Panc1 (cell line): ENCODE measurements at regions not wholly inside any gene's neighbourhood (a gene's known extent, or its start where the extent isn't known, plus 50 kb on each side); places are given as distances from the start of the nearest gene placed in this dataset.

Experiments used
- ATAC-seq: fragments of 200-7000 bp; cut with Tn5 transposase; 2 replicates; pipeline ENCODE4 v1.9.1; 2020; ENCODE audit warnings: mild to moderate bottlenecking, moderate library complexity
- BruUV-seq: library from RNA; stranded (reverse); fragments of 400-500 nt; replicated peaks from 2 replicates; lab custom pipeline; 2021; lab: Mats Ljungman, UMichigan
- CTCF ChIA-PET: fragments of 300-600 bp; sonication (Branson Sonifier 250); formaldehyde crosslinking; loops from one replicate; lab custom pipeline; 2022; ENCODE audit warnings: antibody characterized with exemption; lab: Charles Lee
- POLR2A ChIA-PET: fragments of 300-600 bp; sonication (Branson Sonifier 250); formaldehyde crosslinking; loops from one replicate; lab custom pipeline; 2022; ENCODE audit warnings: antibody characterized with exemption; lab: Charles Lee
- DNase-seq: peaks from one replicate; pipeline ENCODE4 v3.0.0-alpha.2; 2010; ENCODE audit warnings: low read depth, low spot score
- H3K27ac ChIP-seq: 2 replicates; pipeline ENCODE4 v1.5.1; 2011; ENCODE audit warnings: mild to moderate bottlenecking, low read length, inconsistent platforms
- H3K27me3 ChIP-seq: fragments of 200-500 bp; sonication (Bioruptor generic); 2 replicates; pipeline ENCODE4 v1.6.0; 2014; ENCODE audit warnings: low read length, inconsistent platforms; ENCODE audit not compliant: control insufficient read depth, insufficient read depth
- H3K36me3 ChIP-seq: fragments of 200-500 bp; sonication (Bioruptor generic); 2 replicates; pipeline ENCODE4 v1.5.1; 2014; ENCODE audit warnings: inconsistent platforms, mild to moderate bottlenecking, low read length, moderate library complexity; ENCODE audit not compliant: control insufficient read depth, insufficient read depth
- H3K4me1 ChIP-seq: 2 replicates; pipeline ENCODE4 v1.5.1; 2011; ENCODE audit warnings: inconsistent platforms, mild to moderate bottlenecking, low read length, moderate library complexity; ENCODE audit not compliant: control insufficient read depth, insufficient read depth
- H3K4me3 ChIP-seq, 2 experiments: 2 replicates each; pipeline ENCODE4 v1.5.1; 2011 to 2012; ENCODE audit warnings: low read depth in 2 of 2, low read length in 2 of 2, mild to moderate bottlenecking in 2 of 2, inconsistent platforms in 1 of 2, moderate library complexity in 1 of 2
- H3K9me3 ChIP-seq: fragments of 200-500 bp; sonication (Bioruptor generic); 2 replicates; pipeline ENCODE4 v1.5.1; 2014; ENCODE audit warnings: low read depth, mild to moderate bottlenecking, inconsistent platforms, low read length, moderate library complexity; ENCODE audit not compliant: control insufficient read depth, insufficient read depth
- POLR2AphosphoS5 ChIP-seq: IDR thresholded peaks from 2 replicates; pipeline ENCODE4 v1.6.1; 2012; ENCODE audit warnings: mild to moderate bottlenecking, low read depth, low read length, moderate library complexity
- SIN3A ChIP-seq: IDR thresholded peaks from 2 replicates; pipeline ENCODE4 v1.6.1; 2012; ENCODE audit warnings: low read depth, mild to moderate bottlenecking, low read length, moderate library complexity, borderline replicate concordance; ENCODE audit not compliant: insufficient read depth
- TCF7L2 ChIP-seq: IDR thresholded peaks from 2 replicates; pipeline ENCODE4 v1.6.1; 2011; ENCODE audit warnings: mild to moderate bottlenecking, low read depth, low read length, inconsistent platforms
- in situ Hi-C: cut with HindIII; loops from 2 replicates; pipeline ENCODE4 v1.10.0; 2016; ENCODE audit warnings: low sequenced_read_pairs, low pct_unique_long_range_greater_than_20kb
- intact Hi-C: fragments of 100-400 bp; cut with micrococcal nuclease; formaldehyde crosslinking; loops from one replicate; pipeline ENCODE4 v1.10.0; 2022; ENCODE audit not compliant: unreplicated experiment
- TF ChIP-seq, protein P1 (sequence below): fragments of 450-650 bp; IDR thresholded peaks from 2 replicates; pipeline ENCODE4 v1.5.1; 2017; ENCODE audit warnings: mild to moderate bottlenecking
- TF ChIP-seq, protein P2 (sequence below), 2 experiments: IDR thresholded peaks; 2 replicates each; pipeline ENCODE4 v1.6.1; 2011 to 2012; ENCODE audit warnings: low read depth in 2 of 2, control low read depth in 1 of 2, low read length in 1 of 2, mild to moderate bottlenecking in 1 of 2, moderate library complexity in 1 of 2; ENCODE audit not compliant: insufficient read depth in 1 of 2

DNA sequence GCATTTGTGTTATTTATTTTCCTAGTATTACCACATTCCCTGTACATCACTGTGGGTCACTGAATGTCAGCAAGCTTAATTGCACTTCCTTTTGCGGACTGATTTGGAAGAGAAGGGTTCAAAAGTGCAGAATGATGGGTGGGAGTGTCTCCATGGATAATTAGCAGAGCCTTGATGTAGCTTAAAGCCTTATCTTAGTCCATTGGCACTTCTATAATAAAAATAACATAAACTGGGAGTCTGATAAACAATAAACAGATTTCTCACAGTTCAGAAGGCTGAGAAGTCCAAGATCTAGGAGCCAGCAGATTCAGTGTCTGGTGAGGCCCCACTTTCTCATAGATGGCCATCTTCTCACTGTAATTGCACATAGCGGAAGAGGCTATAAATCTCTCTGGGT, 501.1 kb upstream of the POU3F2 start:
- H3K4me1 ChIP-seq: no peaks in the 10 kb centered on the region
- no peak overlapping the region for H3K27ac ChIP-seq
- no peaks in the 10 kb centered on the region for H3K36me3 ChIP-seq
- DNase-seq (no peak), ATAC-seq (no peak)
- in situ Hi-C loops (no loop called here), intact Hi-C loops (no loop called here)
- H3K27me3 ChIP-seq: no peaks in the 10 kb centered on the region
- TF ChIP-seq, protein P1, sequence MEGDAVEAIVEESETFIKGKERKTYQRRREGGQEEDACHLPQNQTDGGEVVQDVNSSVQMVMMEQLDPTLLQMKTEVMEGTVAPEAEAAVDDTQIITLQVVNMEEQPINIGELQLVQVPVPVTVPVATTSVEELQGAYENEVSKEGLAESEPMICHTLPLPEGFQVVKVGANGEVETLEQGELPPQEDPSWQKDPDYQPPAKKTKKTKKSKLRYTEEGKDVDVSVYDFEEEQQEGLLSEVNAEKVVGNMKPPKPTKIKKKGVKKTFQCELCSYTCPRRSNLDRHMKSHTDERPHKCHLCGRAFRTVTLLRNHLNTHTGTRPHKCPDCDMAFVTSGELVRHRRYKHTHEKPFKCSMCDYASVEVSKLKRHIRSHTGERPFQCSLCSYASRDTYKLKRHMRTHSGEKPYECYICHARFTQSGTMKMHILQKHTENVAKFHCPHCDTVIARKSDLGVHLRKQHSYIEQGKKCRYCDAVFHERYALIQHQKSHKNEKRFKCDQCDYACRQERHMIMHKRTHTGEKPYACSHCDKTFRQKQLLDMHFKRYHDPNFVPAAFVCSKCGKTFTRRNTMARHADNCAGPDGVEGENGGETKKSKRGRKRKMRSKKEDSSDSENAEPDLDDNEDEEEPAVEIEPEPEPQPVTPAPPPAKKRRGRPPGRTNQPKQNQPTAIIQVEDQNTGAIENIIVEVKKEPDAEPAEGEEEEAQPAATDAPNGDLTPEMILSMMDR: no peak
- TF ChIP-seq SIN3A (no peak), POLR2AphosphoS5 (no peak), TCF7L2 (no peak)
- TF ChIP-seq, protein P2, sequence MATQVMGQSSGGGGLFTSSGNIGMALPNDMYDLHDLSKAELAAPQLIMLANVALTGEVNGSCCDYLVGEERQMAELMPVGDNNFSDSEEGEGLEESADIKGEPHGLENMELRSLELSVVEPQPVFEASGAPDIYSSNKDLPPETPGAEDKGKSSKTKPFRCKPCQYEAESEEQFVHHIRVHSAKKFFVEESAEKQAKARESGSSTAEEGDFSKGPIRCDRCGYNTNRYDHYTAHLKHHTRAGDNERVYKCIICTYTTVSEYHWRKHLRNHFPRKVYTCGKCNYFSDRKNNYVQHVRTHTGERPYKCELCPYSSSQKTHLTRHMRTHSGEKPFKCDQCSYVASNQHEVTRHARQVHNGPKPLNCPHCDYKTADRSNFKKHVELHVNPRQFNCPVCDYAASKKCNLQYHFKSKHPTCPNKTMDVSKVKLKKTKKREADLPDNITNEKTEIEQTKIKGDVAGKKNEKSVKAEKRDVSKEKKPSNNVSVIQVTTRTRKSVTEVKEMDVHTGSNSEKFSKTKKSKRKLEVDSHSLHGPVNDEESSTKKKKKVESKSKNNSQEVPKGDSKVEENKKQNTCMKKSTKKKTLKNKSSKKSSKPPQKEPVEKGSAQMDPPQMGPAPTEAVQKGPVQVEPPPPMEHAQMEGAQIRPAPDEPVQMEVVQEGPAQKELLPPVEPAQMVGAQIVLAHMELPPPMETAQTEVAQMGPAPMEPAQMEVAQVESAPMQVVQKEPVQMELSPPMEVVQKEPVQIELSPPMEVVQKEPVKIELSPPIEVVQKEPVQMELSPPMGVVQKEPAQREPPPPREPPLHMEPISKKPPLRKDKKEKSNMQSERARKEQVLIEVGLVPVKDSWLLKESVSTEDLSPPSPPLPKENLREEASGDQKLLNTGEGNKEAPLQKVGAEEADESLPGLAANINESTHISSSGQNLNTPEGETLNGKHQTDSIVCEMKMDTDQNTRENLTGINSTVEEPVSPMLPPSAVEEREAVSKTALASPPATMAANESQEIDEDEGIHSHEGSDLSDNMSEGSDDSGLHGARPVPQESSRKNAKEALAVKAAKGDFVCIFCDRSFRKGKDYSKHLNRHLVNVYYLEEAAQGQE (IDR thresholded peaks at IDR 0.05; ENCODE audit: insufficient read depth in 1 of 2, low read depth in 2 of 2, low read length in 1 of 2): no peak
- ChIA-PET CTCF (no interaction called here), POLR2A (no interaction called here)
- no TSS peak for BruUV-seq
- H3K9me3 ChIP-seq: no peaks in the 10 kb centered on the region
- no peak overlapping the region for H3K4me3 ChIP-seq

DNA sequence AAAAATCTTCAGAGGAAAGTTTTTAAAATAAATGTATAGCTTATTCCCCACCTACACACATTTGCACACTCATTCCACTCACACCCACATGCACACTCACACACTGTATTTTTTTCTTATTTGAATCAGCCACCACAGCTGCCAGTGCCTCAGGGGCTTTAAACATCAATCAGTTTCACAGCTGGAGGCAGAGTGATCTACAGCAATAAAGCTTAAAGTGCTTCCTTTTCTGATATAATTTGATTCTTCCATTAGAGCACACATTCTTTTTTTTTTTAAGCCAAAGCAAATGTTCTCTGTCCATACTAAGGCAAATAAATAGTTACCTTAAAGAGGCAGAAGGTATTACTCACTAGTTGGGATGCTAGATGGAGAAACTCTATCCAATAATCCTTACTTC, 498.8 kb upstream of the POU3F2 start:
- in situ Hi-C loops: no loop called here
- Histone ChIP-seq H3K4me3 (no peak overlapping the region), H3K36me3 (no peaks in the 10 kb centered on the region), H3K27me3 (no peaks in the 10 kb centered on the region), H3K4me1 (no peaks in the 10 kb centered on the region), H3K27ac (no peak overlapping the region), H3K9me3 (no peaks in the 10 kb centered on the region)
- no peak for DNase-seq
- ATAC-seq: no peak
- ChIA-PET CTCF (no interaction called here), POLR2A (no interaction called here)
- TF ChIP-seq TCF7L2: no peak
- no peak for TF ChIP-seq POLR2AphosphoS5
- TF ChIP-seq, protein P1: no peak
- TF ChIP-seq SIN3A: no peak
- TF ChIP-seq, protein P2 (IDR thresholded peaks at IDR 0.05; ENCODE audit: insufficient read depth in 1 of 2, low read depth in 2 of 2, low read length in 1 of 2): no peak
- no TSS peak for BruUV-seq
- intact Hi-C loops: no loop called here
